NCI-H446 (cell line): ENCODE measurements at regions not wholly inside any gene's neighbourhood (a gene's known extent, or its start where the extent isn't known, plus 50 kb on each side); places are given as distances from the start of the nearest gene placed in this dataset.
A peak's percentile ranks its signal among the peaks of the same experiment; 100 is the strongest.

Experiments
- DNase-seq, 2 experiments: peaks; one replicate each; lab custom pipeline; 2025; lab: John Stamatoyannopoulos, UW

- no peak for DNase-seq
Measured at GRCh38 chr2:217412277-217412676, 552.4 kb upstream of the TNP1 start.

GRCh38 chr2:217410681-217410960 is 550.8 kb upstream of the TNP1 start:
- DNase-seq: no peak

- no peak for DNase-seq
Measured at GRCh38 chr2:217409949-217410680, 550.3 kb upstream of the TNP1 start.

GRCh38 chr2:217407362-217407761 is 547.5 kb upstream of the TNP1 start:
- peak; percentile 47 to 71 for DNase-seq

- DNase-seq: no peak
Measured at GRCh38 chr2:217404236-217404760, 544.4 kb upstream of the TNP1 start.

- DNase-seq: no peak
Measured at GRCh38 chr2:217402761-217403383, 543.0 kb upstream of the TNP1 start.

GRCh38 chr2:217402144-217402543 is 542.3 kb upstream of the TNP1 start:
- DNase-seq: no peak

- no peak for DNase-seq
Measured at GRCh38 chr2:217399291-217399690, 539.4 kb upstream of the TNP1 start.

- DNase-seq: no peak
Measured at GRCh38 chr2:217398860-217399259, 539.0 kb upstream of the TNP1 start.

GRCh38 chr2:217398101-217398500 is 538.2 kb upstream of the TNP1 start:
- DNase-seq: no peak

GRCh38 chr2:217396586-217396985 is 536.7 kb upstream of the TNP1 start:
- DNase-seq: no peak

GRCh38 chr2:217396165-217396564 is 536.3 kb upstream of the TNP1 start:
- DNase-seq: no peak

- no peak for DNase-seq
Measured at GRCh38 chr2:217394510-217395351, 534.9 kb upstream of the TNP1 start.

GRCh38 chr2:217393585-217394032 is 533.7 kb upstream of the TNP1 start:
- DNase-seq: peak; percentile 47 to 71

GRCh38 chr2:217392930-217393584 is 533.2 kb upstream of the TNP1 start:
- no peak for DNase-seq

- no peak for DNase-seq
Measured at GRCh38 chr2:217387776-217388387, 528.0 kb upstream of the TNP1 start.

- DNase-seq: no peak
Measured at GRCh38 chr2:217386041-217386440, 526.2 kb upstream of the TNP1 start.

GRCh38 chr2:217383620-217384019 is 523.8 kb upstream of the TNP1 start:
- DNase-seq: no peak

- DNase-seq: no peak
Measured at GRCh38 chr2:217382794-217383193, 522.9 kb upstream of the TNP1 start.

- DNase-seq: no peak
Measured at GRCh38 chr2:217379807-217380206, 519.9 kb upstream of the TNP1 start.

GRCh38 chr2:217372794-217373193 is 512.9 kb upstream of the TNP1 start:
- DNase-seq: no peak

- DNase-seq: no peak
Measured at GRCh38 chr2:217371781-217372213, 511.9 kb upstream of the TNP1 start.
